NCI-H524 (cell line): ENCODE measurements at regions not wholly inside any gene's neighbourhood (a gene's known extent, or its start where the extent isn't known, plus 50 kb on each side); places are given as distances from the start of the nearest gene placed in this dataset.
"Not testable (repeated sequence)": the region's sequence is repeated elsewhere in the genome, so short reads cannot be mapped to it uniquely, and the experiment has no call there.

Experiments used
- DNase-seq, 2 experiments: peaks; one replicate each; lab custom pipeline; 2025; lab: John Stamatoyannopoulos, UW

GRCh38 chr21:29396951-29397455, 98.3 kb downstream of the BACH1 start:
- DNase-seq: no peak

- no peak for DNase-seq
Measured at GRCh38 chr21:29403301-29403700, 104.6 kb downstream of the BACH1 start.

GRCh38 chr21:29403922-29404538, 105.3 kb downstream of the BACH1 start:
- no peak for DNase-seq

DNA sequence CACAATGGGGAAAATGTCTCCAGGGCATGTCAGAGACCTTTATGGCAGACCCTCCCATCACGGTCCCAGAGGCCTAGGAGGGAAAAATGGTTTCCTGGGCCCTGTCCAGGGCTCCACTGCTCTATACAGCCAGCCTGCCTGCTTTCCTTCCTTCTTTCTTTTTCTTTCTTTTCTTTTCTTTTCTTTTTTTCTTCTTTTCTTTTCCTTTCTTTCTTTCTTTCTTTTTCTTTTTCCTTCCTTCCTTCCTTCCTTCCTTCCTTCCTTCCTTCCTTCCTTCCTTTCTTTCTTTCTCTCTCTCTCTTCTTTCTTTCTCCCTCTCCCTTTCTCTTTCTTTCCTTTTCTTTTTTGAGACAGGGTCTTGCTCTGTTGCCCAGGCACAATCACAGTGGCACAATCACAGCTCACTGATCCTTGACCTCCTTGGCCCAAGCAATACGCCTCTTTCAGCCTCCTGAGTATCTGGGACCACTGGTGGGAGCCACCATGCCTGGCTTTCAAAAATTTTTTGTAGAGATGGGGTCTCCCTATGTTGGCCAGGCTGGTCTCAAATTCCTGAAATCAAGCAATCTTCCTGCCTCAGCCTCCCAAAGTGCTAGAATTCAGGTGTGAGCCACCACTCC, 106.9 kb downstream of the BACH1 start:
- DNase-seq: no peak

DNA sequence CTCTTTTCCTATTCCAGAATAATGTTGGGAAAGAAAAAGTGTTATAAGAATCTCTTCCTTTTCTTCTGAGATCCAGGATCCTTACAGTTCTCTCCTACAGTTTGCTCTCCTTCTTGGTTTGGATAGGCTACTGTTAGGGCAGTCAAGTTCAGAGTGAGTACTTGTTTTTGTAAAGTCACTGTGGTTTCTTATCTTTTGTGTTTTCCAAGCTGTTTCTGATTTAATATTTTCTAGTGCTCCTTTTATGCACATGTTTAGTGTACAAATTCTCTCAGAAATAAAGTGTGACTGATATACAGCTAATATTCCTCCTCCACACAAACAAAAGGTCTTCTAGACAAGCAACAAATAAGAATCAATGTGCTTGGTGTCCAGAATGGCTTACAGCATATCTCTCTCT, 107.7 kb downstream of the BACH1 start:
- DNase-seq: no peak

- no peak for DNase-seq
Measured at GRCh38 chr21:29407571-29407970, 108.8 kb downstream of the BACH1 start.

DNA sequence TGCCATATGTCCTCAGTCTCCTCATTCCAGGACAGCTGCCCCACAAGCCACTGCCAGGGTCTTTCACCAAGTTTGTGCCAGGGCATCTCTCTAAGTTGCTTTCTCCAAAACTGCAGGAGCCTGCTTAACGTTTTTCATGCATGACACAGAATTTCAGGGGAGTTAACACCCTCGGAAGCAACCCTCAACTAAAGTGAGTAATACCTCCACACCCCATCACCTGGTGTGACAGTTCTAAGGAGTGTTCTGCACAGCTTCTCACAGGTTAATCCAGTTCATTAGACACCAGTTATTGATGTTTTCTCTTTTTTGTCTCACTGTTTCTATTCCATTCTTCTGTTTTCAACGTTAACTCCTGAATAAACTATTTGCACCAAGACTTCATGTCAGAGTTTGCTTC, 115.0 kb downstream of the BACH1 start:
- DNase-seq: no peak

- no peak for DNase-seq
Measured at GRCh38 chr21:29416268-29416667, 117.5 kb downstream of the BACH1 start.

GRCh38 chr21:29418813-29419212, 120.1 kb downstream of the BACH1 start:
- DNase-seq: no peak

DNA sequence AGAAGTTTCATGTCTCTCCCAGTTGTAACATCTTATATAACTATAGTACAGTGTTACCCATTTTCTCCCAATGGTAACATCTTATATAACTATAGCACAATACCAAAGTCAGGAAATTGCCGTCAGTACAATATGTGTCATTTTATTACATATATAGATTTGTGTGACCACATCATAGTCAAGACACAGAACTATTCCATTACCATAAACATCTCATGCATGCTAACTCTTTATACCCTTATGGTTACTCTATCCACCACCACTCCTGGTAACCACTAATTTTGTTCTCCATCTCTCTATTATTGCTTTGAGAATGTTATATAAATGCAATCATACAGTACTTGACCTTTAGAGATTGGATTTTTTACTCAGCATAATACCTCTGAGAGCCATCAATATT, 120.7 kb downstream of the BACH1 start:
- DNase-seq: no peak

DNA sequence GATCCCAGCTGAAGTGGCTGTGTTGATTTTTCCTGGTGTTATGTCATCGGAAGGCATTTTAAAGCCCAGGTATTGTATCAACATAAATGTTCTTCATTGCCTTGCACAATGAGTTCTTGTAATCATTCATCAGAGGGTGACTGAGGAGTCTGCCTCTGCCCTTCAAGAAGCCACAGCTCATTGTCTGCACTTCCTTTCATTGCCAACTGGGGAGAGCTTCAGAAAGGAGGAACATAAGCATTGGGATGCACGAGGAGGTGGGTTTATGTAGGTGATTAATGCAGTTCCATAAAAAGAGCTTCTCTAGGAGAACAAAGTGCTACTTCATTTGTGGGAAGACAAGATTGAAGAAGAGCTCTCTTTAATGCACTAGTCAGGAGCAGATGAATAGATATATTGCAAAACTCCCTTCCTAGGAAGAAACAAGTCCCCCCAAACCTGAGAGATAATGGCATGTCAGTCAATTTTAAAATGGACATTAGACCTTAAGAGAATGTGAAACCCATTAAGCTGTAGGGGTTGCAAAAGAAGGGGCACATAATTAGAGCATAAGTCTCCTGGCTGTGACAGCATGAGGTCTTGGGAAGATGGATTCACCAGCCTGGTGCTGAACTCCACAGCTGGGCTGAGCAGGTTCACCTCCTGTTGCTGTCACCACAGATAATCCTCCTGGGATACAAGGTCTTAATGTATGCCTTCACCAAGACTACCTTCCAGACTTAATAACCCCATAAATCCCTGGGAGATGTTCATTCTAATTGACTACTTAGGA, 124.6 kb downstream of the BACH1 start:
- peak; percentile 17 to 41 for DNase-seq

DNA sequence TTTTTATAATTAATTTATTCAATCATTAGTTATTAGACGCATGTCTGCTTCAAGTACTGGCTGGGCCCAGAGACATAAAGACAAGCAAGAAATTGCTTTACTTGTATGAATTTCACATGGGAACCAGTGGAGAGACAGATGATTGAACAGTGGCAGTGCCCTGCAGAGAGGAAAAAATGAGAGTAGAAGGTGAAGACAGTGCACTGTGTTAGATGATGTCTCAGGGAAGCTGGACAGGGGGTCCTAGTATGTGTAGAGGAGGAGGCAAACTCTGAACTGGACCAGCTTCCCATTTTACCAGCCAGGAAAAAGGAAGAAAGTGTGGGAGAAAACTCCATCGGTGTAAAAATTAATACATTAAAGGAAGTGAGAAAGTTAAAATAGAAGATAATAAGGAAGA, 126.0 kb downstream of the BACH1 start:
- no peak for DNase-seq

DNA sequence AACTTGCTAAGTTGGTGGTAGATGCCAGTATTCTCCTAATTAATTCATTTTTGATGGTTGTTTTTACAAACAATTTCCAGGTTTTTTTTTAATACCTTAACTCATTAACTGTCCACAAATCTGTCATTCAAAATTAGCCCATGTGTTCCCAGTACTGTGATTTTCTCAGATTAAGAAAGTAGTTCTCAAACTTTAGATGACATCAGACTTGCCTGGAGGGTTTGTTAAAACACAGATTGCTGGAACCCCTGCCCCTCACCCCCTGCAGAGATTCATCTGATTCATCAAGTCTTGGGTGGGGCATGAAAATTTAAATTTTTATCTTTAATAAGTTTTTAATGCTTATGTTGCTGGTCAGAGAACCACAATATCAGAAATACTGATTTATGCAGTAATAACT, 130.5 kb downstream of the BACH1 start:
- no peak for DNase-seq

DNA sequence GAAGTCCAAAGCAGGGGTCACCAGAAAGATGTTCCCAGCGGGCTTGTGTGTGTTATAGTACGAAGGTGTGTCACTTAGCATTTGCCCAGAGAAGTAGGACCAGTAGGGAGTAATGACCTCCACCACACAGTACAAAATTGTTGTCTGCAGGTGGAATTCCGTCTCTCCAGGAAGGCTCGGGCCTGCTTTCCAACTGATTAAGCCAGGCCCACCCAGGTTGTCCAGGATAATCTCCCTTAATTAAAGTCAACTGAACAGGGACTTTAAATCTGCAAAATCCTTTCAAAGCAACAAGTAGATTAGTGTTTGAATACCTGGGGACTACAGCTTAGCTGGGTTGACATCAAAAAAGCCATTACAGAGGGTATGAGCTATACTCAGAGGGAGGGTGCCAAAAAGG, 131.3 kb downstream of the BACH1 start:
- DNase-seq: no peak

DNA sequence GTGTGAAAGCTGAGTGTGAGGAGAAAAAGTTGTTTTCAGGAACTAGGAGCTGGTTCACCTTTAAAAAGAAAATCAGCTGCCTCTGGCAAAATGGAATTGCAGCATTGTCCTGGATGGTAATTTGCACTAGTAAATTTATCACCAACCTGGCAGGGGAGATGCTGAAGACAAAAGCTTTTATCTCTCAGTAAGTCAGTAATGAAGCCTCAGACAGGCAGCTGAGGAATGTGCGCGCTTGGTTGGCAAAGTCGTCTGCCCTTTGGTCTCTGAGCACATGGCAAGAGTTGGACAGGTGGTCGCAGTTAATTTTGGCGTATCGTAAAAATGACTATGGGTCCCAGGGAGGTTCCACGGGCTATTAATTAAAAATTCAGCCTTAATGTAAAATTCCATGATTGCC, 131.9 kb downstream of the BACH1 start:
- no peak for DNase-seq

DNA sequence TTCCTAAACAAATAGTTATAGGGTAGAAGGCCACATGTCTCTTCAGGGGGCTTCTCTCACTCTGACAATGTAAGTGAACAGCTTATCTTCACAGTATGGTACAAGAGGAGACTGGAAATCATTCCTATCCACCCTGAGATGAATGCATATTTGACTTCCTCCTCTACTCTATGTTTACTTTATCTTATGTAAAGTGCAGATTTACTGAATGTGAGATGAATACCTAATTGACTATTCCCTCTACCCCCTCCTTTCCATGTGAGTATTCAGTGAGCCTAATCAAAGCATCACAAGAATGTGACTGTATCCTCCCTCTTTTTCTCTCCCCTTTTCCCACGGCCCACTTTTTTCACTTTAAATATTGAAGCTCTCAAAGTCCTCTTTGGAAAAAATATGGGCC, 132.5 kb downstream of the BACH1 start:
- no peak for DNase-seq

- no peak for DNase-seq
Measured at GRCh38 chr21:29431680-29432079, 133.0 kb downstream of the BACH1 start.

DNA sequence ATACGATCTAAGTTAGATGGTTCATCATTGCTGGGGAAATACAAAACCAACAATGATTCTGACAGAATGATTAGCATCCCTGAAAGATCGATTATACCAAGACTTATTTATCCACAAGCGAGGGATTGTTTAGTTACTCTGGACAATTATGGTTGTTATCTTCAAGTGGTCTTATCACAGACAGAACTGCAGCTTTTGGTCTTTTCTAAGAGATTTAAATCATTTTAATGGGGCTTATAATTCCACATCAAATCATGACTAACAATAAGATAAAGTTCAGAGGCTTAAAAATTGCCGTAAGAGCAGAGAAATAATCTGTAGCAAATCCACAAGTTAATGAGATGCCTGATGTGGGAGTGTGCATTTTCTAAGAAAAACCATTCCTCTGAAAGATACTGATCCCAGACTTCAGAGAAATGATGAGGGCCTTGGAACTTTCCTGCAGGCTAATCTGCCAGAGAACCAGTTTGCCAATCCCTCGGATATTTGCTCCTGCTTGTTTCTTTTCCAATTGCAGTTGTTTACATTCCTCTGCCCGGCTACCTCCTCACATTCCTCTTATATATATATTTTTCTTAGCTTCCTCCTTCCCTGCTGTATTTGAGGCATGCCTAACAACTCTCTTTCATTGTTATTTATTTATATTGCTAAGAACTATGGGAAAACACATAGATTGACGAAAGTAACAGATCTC, 134.8 kb downstream of the BACH1 start:
- no peak for DNase-seq

- no peak for DNase-seq
Measured at GRCh38 chr21:29434081-29434480, 135.4 kb downstream of the BACH1 start.

GRCh38 chr21:29434982-29435381, 136.3 kb downstream of the BACH1 start:
- DNase-seq: not testable (repeated sequence)

GRCh38 chr21:29436143-29436542, 137.4 kb downstream of the BACH1 start:
- DNase-seq: no peak

- no peak for DNase-seq
Measured at GRCh38 chr21:29436650-29437049, 137.9 kb downstream of the BACH1 start.

GRCh38 chr21:29441651-29442050, 142.9 kb downstream of the BACH1 start:
- no peak for DNase-seq
